ENCODE measurements at regions not wholly inside any gene's neighbourhood (a gene's known extent, or its start where the extent isn't known, plus 50 kb on each side); places are given as distances from the start of the nearest gene placed in this dataset.
A peak's percentile ranks its signal among the peaks of the same experiment; 100 is the strongest.

- no peak overlapping the region for H3K4me3 ChIP-seq (ENCODE audit: low read depth, low read length)
Measured at GRCh38 chr1:37400466-37401225, 73.7 kb upstream of the ZC3H12A start.

DNA sequence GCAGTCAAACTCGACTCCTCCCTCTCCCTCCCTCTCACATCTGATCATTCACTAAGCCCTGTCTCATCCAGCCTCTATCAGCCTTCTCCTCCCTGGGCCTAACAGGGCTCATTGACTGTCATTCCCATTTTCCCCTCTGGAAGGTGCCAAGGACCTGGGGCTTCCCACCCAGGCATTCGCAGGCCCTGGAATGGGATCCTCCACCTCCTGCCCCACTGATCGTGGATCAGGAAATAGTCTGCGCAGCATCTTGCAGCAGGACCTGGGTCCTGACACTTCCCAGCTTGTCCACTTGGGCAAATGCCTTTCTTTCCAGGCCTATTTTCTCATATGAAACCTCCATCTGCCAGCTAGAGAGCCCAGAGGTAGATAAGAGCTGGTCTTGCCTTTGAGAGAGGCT, 71.2 kb upstream of the ZC3H12A start:
- H3K27me3 ChIP-seq = no peaks in the 10 kb centered on the region
- DNase-seq = no peak
- H3K4me1 ChIP-seq = no peaks in the 10 kb centered on the region
- no peak overlapping the region for H3K4me3 ChIP-seq (ENCODE audit: low read depth, low read length)
- H3K9me3 ChIP-seq = no peaks in the 10 kb centered on the region
- no peaks in the 10 kb centered on the region for H3K36me3 ChIP-seq
- TF ChIP-seq, protein P1, sequence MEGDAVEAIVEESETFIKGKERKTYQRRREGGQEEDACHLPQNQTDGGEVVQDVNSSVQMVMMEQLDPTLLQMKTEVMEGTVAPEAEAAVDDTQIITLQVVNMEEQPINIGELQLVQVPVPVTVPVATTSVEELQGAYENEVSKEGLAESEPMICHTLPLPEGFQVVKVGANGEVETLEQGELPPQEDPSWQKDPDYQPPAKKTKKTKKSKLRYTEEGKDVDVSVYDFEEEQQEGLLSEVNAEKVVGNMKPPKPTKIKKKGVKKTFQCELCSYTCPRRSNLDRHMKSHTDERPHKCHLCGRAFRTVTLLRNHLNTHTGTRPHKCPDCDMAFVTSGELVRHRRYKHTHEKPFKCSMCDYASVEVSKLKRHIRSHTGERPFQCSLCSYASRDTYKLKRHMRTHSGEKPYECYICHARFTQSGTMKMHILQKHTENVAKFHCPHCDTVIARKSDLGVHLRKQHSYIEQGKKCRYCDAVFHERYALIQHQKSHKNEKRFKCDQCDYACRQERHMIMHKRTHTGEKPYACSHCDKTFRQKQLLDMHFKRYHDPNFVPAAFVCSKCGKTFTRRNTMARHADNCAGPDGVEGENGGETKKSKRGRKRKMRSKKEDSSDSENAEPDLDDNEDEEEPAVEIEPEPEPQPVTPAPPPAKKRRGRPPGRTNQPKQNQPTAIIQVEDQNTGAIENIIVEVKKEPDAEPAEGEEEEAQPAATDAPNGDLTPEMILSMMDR (IDR thresholded peaks at IDR 0.05; ENCODE audit: low read depth, low read length) = 0 out of 2 replicates have a peak, but pooled peaks have one; percentile 8

More at GRCh38 chr1:37400466-37401225, 73.7 kb upstream of the ZC3H12A start:
- Histone ChIP-seq H3K4me1 (no peaks in the 10 kb centered on the region), H3K36me3 (no peaks in the 10 kb centered on the region), H3K27me3 (no peaks in the 10 kb centered on the region), H3K9me3 (no peaks in the 10 kb centered on the region)
- TF ChIP-seq, protein P1 (IDR thresholded peaks at IDR 0.05; ENCODE audit: low read depth, low read length) = no peak
- DNase-seq = no peak

- H3K4me3 ChIP-seq (ENCODE audit: low read depth, low read length) = no peak overlapping the region
- no peaks in the 10 kb centered on the region for H3K9me3 ChIP-seq
- no peaks in the 10 kb centered on the region for H3K36me3 ChIP-seq
- H3K4me1 ChIP-seq = no peaks in the 10 kb centered on the region
- H3K27me3 ChIP-seq = no peaks in the 10 kb centered on the region
- TF ChIP-seq, protein P1 (IDR thresholded peaks at IDR 0.05; ENCODE audit: low read depth, low read length) = no peak
- no peak for DNase-seq
Measured at GRCh38 chr1:37404711-37405110, 69.7 kb upstream of the ZC3H12A start.

DNA sequence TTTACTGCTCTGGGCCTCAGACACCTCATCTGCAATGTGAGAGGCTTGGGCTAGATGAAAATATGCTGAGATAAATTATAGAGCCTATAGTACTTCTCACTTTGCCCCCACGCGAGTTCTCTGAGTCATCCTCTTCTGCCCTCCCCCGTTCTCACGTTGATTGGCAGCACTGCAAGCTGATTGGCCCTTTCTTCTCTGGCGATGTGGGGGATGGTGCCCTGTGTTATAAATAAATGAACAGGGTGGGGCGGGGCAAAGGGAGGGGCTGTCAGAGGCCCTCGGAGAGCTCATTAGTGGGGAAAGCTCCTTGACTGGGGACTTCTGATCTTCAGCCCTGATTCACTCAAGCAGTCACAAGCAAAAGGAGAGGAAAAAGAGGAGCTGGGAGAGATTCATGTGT, 64.3 kb upstream of the ZC3H12A start:
- TF ChIP-seq, protein P1 (IDR thresholded peaks at IDR 0.05; ENCODE audit: low read depth, low read length) = no peak
- Histone ChIP-seq H3K27me3 (no peaks in the 10 kb centered on the region), H3K4me3 (ENCODE audit: low read depth, low read length) (no peak overlapping the region), H3K9me3 (no peaks in the 10 kb centered on the region), H3K4me1 (no peaks in the 10 kb centered on the region; the same call in 1 of the 2 replicates), H3K36me3 (no peaks in the 10 kb centered on the region)
- peak; percentile 34 for DNase-seq

DNA sequence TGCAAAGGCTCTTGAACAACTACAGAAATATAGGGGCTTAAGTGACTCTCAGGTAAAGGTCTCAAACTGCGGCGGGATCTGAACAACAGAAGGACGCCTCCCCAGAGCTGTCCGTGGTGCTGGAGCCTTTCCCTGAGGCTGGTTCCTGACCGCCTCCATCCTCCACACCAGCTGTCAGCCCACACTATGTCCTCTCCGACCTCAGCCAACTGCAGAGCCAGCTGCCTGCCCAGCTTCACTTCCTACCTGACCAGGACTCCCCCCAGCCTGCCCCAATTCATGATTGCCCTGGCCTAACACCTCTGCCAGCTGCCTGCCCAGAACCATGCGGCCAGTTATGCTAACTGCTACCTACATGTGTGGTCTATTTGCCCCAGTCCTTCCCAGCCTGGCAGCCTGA, 63.6 kb upstream of the ZC3H12A start:
- no peaks in the 10 kb centered on the region for H3K9me3 ChIP-seq
- no peaks in the 10 kb centered on the region for H3K36me3 ChIP-seq
- DNase-seq = no peak
- no peak overlapping the region for H3K4me3 ChIP-seq (ENCODE audit: low read depth, low read length)
- no peaks in the 10 kb centered on the region for H3K27me3 ChIP-seq
- H3K4me1 ChIP-seq = no peaks in the 10 kb centered on the region; the same call in 1 of the 2 replicates
- TF ChIP-seq, protein P1 (IDR thresholded peaks at IDR 0.05; ENCODE audit: low read depth, low read length) = no peak

GRCh38 chr1:37415611-37416244, 58.7 kb upstream of the ZC3H12A start:
- TF ChIP-seq, protein P1 (IDR thresholded peaks at IDR 0.05; ENCODE audit: low read depth, low read length) = no peak
- H3K27me3 ChIP-seq = no peaks in the 10 kb centered on the region
- no peaks in the 10 kb centered on the region for H3K36me3 ChIP-seq
- H3K4me3 ChIP-seq (ENCODE audit: low read depth, low read length) = no peak overlapping the region
- no peaks in the 10 kb centered on the region; the same call in 1 of the 2 replicates for H3K4me1 ChIP-seq
- no peak for DNase-seq
- H3K9me3 ChIP-seq = no peaks in the 10 kb centered on the region
